NCI-H510A (cell line): ENCODE measurements at regions not wholly inside any gene's neighbourhood (a gene's known extent, or its start where the extent isn't known, plus 50 kb on each side); places are given as distances from the start of the nearest gene placed in this dataset.

Experiments used
- DNase-seq: peaks from one replicate; lab custom pipeline; 2025; lab: John Stamatoyannopoulos, UW

- DNase-seq, result no peak
Observed at GRCh38 chr15:62545467-62546227, 380.6 kb upstream of the C2CD4B start.

GRCh38 chr15:62546628-62547027 lies 381.5 kb upstream of the C2CD4B start:
- no peak for DNase-seq

- no peak for DNase-seq
Observed at GRCh38 chr15:62547584-62547983, 382.5 kb upstream of the C2CD4B start.

- DNase-seq, result no peak
Observed at GRCh38 chr15:62549345-62549970, 384.4 kb upstream of the C2CD4B start.

- no peak for DNase-seq
Observed at GRCh38 chr15:62550106-62550505, 385.0 kb upstream of the C2CD4B start.

- DNase-seq, result no peak
Observed at GRCh38 chr15:62552444-62552843, 387.4 kb upstream of the C2CD4B start.

- DNase-seq, result no peak
Observed at GRCh38 chr15:62553911-62554563, 389.0 kb upstream of the C2CD4B start.

GRCh38 chr15:62558640-62559380 lies 393.7 kb upstream of the C2CD4B start:
- DNase-seq, result no peak

GRCh38 chr15:62559381-62559733 lies 394.3 kb upstream of the C2CD4B start:
- no peak for DNase-seq

GRCh38 chr15:62561059-62561519 lies 396.0 kb upstream of the C2CD4B start:
- DNase-seq, result no peak

- no peak for DNase-seq
Observed at GRCh38 chr15:62561571-62561970, 396.5 kb upstream of the C2CD4B start.

- no peak for DNase-seq
Observed at GRCh38 chr15:62564886-62565633, 400.0 kb upstream of the C2CD4B start.

- DNase-seq, result no peak
Observed at GRCh38 chr15:62565634-62566026, 400.5 kb upstream of the C2CD4B start.

GRCh38 chr15:62566248-62566647 lies 401.2 kb upstream of the C2CD4B start:
- DNase-seq, result no peak

GRCh38 chr15:62567501-62567900 lies 402.4 kb upstream of the C2CD4B start:
- DNase-seq, result no peak

- DNase-seq, result no peak
Observed at GRCh38 chr15:62568004-62568403, 402.9 kb upstream of the C2CD4B start.

GRCh38 chr15:62568702-62569101 lies 403.6 kb upstream of the C2CD4B start:
- DNase-seq, result no peak

GRCh38 chr15:62569460-62570404 lies 404.6 kb upstream of the C2CD4B start:
- peak; percentile 67 for DNase-seq

GRCh38 chr15:62570405-62570783 lies 405.3 kb upstream of the C2CD4B start:
- no peak for DNase-seq

- DNase-seq, result no peak
Observed at GRCh38 chr15:62571072-62571471, 406.0 kb upstream of the C2CD4B start.

GRCh38 chr15:62572797-62573196 lies 407.7 kb upstream of the C2CD4B start:
- DNase-seq, result no peak
